ENCODE measurements at regions not wholly inside any gene's neighbourhood (a gene's known extent, or its start where the extent isn't known, plus 50 kb on each side); places are given as distances from the start of the nearest gene placed in this dataset.

DNA sequence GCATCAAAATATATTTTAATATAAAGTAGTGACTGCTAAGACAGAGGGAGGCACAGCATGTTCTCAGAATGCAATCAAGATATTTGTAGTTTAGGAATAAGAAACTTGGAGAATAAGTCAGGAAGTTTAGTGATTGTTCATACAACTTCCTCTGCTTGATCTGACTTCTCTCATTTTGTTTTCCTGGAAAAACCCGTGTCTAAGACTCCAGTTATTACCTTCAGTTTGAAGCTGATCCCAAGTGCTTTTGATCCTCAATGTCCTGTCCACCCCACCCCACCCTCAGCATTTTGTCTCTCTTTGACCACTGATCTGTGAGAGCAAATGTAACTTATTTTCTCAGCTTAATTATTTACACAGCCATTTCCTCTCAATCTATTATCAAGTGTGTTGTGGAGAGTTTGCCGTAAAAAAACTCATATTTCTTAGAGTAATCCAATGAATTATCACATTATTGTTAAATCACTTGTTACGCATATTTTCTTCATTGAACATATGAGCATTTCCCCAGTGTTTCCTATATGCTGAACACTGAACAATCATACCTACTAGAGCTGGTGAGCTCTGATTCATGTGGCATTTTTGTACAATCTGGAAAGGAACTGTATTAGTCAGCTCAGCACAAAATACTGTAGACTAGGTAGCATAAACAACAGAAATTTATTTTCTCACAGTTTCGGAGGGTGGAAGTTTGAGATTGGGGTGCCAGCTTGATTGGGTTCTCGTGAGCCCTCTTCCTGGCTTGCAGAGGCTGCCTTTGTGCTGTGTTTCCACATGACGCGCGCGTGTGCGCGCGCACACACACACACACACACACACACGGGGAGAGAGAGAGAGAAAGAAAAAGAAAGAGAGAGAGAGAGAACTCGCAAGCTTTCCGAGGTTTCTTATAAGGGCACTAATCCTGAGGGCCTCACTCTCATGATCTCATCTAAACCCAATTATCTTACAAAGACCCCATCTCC lies 65.5 kb upstream of the DPYD start:
- H3K4me3 ChIP-seq (ENCODE audit: low read depth, low read length), result no peak overlapping the region
- TF ChIP-seq, protein P1, sequence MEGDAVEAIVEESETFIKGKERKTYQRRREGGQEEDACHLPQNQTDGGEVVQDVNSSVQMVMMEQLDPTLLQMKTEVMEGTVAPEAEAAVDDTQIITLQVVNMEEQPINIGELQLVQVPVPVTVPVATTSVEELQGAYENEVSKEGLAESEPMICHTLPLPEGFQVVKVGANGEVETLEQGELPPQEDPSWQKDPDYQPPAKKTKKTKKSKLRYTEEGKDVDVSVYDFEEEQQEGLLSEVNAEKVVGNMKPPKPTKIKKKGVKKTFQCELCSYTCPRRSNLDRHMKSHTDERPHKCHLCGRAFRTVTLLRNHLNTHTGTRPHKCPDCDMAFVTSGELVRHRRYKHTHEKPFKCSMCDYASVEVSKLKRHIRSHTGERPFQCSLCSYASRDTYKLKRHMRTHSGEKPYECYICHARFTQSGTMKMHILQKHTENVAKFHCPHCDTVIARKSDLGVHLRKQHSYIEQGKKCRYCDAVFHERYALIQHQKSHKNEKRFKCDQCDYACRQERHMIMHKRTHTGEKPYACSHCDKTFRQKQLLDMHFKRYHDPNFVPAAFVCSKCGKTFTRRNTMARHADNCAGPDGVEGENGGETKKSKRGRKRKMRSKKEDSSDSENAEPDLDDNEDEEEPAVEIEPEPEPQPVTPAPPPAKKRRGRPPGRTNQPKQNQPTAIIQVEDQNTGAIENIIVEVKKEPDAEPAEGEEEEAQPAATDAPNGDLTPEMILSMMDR (IDR thresholded peaks at IDR 0.05; ENCODE audit: low read depth, low read length, missing control alignments), result no peak

DNA sequence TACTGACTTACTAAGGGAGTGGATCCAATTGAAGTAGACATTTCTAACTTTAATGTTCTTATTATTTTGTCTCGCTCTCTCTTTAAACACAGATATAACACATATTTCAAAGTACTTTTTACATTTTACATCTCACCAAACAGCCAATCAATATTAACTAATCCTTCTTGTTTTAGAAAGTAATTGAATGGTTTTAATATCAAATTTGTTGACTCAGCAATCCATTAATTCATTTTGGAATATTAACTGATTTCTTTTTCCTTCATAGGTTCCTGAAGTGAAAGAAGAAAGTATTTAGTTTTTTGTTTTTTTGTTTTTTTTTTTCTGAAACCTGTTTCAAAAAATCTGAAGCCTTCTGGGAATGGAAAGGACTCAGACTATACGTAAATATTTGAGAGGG lies 62.3 kb upstream of the DPYD start:
- TF ChIP-seq, protein P1 (IDR thresholded peaks at IDR 0.05; ENCODE audit: low read depth, low read length, missing control alignments), result no peak
- no peak overlapping the region for H3K4me3 ChIP-seq (ENCODE audit: low read depth, low read length)
- no peak for DNase-seq (ENCODE audit: low read depth)

More for the DNA sequence above, 65.5 kb upstream of the DPYD start:
- no peak for DNase-seq (ENCODE audit: low read depth)

DNA sequence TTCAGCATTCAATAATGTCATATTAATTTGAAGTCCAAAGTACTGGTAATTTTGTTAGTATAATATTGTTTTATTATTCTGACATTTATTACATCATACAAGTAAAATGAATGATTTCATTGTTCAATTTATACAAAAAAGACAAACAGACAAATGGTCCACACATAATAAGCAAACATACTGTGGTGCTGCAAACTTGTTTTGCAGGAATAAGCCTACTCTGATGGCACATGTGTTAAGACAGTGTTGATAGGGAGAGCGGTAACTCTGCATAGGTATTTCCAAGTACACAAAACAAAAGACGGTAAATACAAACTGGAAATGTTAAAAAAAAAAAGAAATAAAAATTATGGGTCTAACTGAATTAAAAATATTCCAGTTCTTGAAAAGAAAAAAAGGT lies 59.7 kb upstream of the DPYD start:
- no peak overlapping the region for H3K4me3 ChIP-seq (ENCODE audit: low read depth, low read length)
- TF ChIP-seq, protein P1 (IDR thresholded peaks at IDR 0.05; ENCODE audit: low read depth, low read length, missing control alignments), result no peak
- DNase-seq (ENCODE audit: low read depth), result no peak

DNA sequence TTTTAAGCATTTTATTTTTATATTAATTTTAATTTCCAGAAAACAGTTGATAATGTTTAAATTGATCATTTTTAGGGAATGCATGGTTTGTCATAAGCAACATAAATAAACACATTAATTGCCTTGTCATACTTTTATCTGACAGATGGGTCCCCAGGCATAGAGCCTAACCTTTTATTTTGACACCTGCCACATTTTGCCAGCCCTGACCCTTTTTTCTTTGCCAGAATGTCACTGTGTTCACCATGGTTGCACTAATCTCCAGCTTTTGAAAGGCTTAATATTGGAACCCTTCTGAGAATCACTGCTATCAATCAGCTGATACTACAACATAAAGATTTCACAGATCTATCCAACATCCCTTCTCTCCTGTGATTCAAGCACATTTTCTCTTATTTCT lies 56.0 kb upstream of the DPYD start:
- DNase-seq (ENCODE audit: low read depth), result no peak
- H3K4me3 ChIP-seq (ENCODE audit: low read depth, low read length), result no peak overlapping the region
- TF ChIP-seq, protein P1 (IDR thresholded peaks at IDR 0.05; ENCODE audit: low read depth, low read length, missing control alignments), result no peak

Data from GM12864 (cell line).